ENCODE measurements at regions not wholly inside any gene's neighbourhood (a gene's known extent, or its start where the extent isn't known, plus 50 kb on each side); places are given as distances from the start of the nearest gene placed in this dataset.

- no peak for TF ChIP-seq CTCF (IDR thresholded peaks at IDR 0.05; ENCODE audit: low read depth, low read length, poor library complexity, severe bottlenecking)
- TF ChIP-seq EZH2phosphoT487 (IDR thresholded peaks at IDR 0.05; ENCODE audit: borderline replicate concordance, low read length): no peak
Measured at GRCh38 chr3:174397848-174398247, 461.3 kb upstream of the NAALADL2 start.
